ENCODE measurements at regions not wholly inside any gene's neighbourhood (a gene's known extent, or its start where the extent isn't known, plus 50 kb on each side); places are given as distances from the start of the nearest gene placed in this dataset.
"Not testable (repeated sequence)": the region's sequence is repeated elsewhere in the genome, so short reads cannot be mapped to it uniquely, and the experiment has no call there.

- H3K9ac ChIP-seq (ENCODE audit: low read length in 3 of 3); DNase-seq; FAIRE-seq; intact Hi-C loops (cut with DNase I); H3K27ac ChIP-seq (ENCODE audit: low read depth in 2 of 2, low read length in 2 of 2); H3K36me3 ChIP-seq (ENCODE audit: control insufficient read depth in 2 of 3, insufficient read depth in 3 of 3, low read length in 3 of 3); H3K9me3 ChIP-seq (ENCODE audit: control insufficient read depth in 2 of 3, insufficient read depth in 1 of 3, low read length in 3 of 3); H3K4me3 ChIP-seq (ENCODE audit: low read length in 3 of 3); H3K4me1 ChIP-seq (ENCODE audit: control insufficient read depth in 2 of 3, insufficient read depth in 2 of 3, low read depth in 1 of 3, low read length in 3 of 3); H3K27me3 ChIP-seq (ENCODE audit: control insufficient read depth, insufficient read depth, low read length): not testable (repeated sequence)
Observed at GRCh38 chr16:21346756-21347491, 68.8 kb upstream of the CRYM start.

- H3K27me3 ChIP-seq (ENCODE audit: control insufficient read depth, insufficient read depth, low read length); FAIRE-seq; intact Hi-C loops (cut with DNase I); DNase-seq; H3K36me3 ChIP-seq (ENCODE audit: control insufficient read depth in 2 of 3, insufficient read depth in 3 of 3, low read length in 3 of 3); H3K9me3 ChIP-seq (ENCODE audit: control insufficient read depth in 2 of 3, insufficient read depth in 1 of 3, low read length in 3 of 3); H3K9ac ChIP-seq (ENCODE audit: low read length in 3 of 3); H3K27ac ChIP-seq (ENCODE audit: low read depth in 2 of 2, low read length in 2 of 2); H3K4me3 ChIP-seq (ENCODE audit: low read length in 3 of 3); H3K4me1 ChIP-seq (ENCODE audit: control insufficient read depth in 2 of 3, insufficient read depth in 2 of 3, low read depth in 1 of 3, low read length in 3 of 3): not testable (repeated sequence)
Observed at GRCh38 chr16:21344361-21344912, 66.3 kb upstream of the CRYM start.

GRCh38 chr16:21341101-21341500 is 63.0 kb upstream of the CRYM start:
- no peak overlapping the region for H3K9ac ChIP-seq (ENCODE audit: low read length in 3 of 3)
- FAIRE-seq (no peak), DNase-seq (no peak)
- intact Hi-C loops (cut with DNase I), result no loop called here
- H3K9me3 ChIP-seq (ENCODE audit: control insufficient read depth in 2 of 3, insufficient read depth in 1 of 3, low read length in 3 of 3), result no peaks in the 10 kb centered on the region
- TF ChIP-seq CTCF (IDR thresholded peaks at IDR 0.05; ENCODE audit: borderline replicate concordance, extremely low read depth, insufficient read depth), result no peak
- H3K36me3 ChIP-seq (ENCODE audit: control insufficient read depth in 2 of 3, insufficient read depth in 3 of 3, low read length in 3 of 3), result no peaks in the 10 kb centered on the region
- no peak overlapping the region for H3K4me3 ChIP-seq (ENCODE audit: low read length in 3 of 3)
- no peaks in the 10 kb centered on the region for H3K27me3 ChIP-seq (ENCODE audit: control insufficient read depth, insufficient read depth, low read length)
- no peak overlapping the region for H3K27ac ChIP-seq (ENCODE audit: low read depth in 2 of 2, low read length in 2 of 2)
- no peaks in the 10 kb centered on the region for H3K4me1 ChIP-seq (ENCODE audit: control insufficient read depth in 2 of 3, insufficient read depth in 2 of 3, low read depth in 1 of 3, low read length in 3 of 3)

GRCh38 chr16:21339941-21340340 is 61.9 kb upstream of the CRYM start:
- no peak for TF ChIP-seq CTCF (IDR thresholded peaks at IDR 0.05; ENCODE audit: borderline replicate concordance, extremely low read depth, insufficient read depth)
- H3K9me3 ChIP-seq (ENCODE audit: control insufficient read depth in 2 of 3, insufficient read depth in 1 of 3, low read length in 3 of 3), result no peaks in the 10 kb centered on the region
- no peaks in the 10 kb centered on the region for H3K27me3 ChIP-seq (ENCODE audit: control insufficient read depth, insufficient read depth, low read length)
- FAIRE-seq, result no peak
- H3K9ac ChIP-seq (ENCODE audit: low read length in 3 of 3), result no peak overlapping the region
- intact Hi-C loops (cut with DNase I), result no loop called here
- no peak for DNase-seq
- no peak overlapping the region for H3K27ac ChIP-seq (ENCODE audit: low read depth in 2 of 2, low read length in 2 of 2)
- no peak overlapping the region for H3K4me3 ChIP-seq (ENCODE audit: low read length in 3 of 3)
- no peaks in the 10 kb centered on the region for H3K4me1 ChIP-seq (ENCODE audit: control insufficient read depth in 2 of 3, insufficient read depth in 2 of 3, low read depth in 1 of 3, low read length in 3 of 3)
- no peaks in the 10 kb centered on the region for H3K36me3 ChIP-seq (ENCODE audit: control insufficient read depth in 2 of 3, insufficient read depth in 3 of 3, low read length in 3 of 3)

Data from kidney (tissue), 13 donors.